ENCODE measurements at regions not wholly inside any gene's neighbourhood (a gene's known extent, or its start where the extent isn't known, plus 50 kb on each side); places are given as distances from the start of the nearest gene placed in this dataset.
"Not testable (repeated sequence)": the region's sequence is repeated elsewhere in the genome, so short reads cannot be mapped to it uniquely, and the experiment has no call there.

DNA sequence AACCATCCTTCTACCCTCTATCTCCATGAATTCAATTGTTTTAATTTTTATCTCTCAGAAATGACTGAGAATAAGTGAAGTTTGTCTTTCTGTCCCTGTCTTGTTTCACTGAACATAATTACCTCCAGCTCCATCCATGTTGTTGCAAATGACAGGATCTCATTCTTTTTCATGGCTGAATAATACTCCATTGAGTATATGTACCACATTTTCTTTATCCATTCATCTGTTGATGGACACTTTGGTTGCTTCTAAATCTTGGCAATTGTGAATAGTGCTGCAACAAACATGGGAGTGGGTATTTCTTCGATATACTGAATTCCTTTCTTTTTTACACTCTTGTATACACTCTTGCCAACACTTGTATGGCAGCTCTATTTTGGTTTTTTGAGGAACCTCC is 72.8 kb upstream of the COX20 start:
- no peak for DNase-seq (ENCODE audit: insufficient read length, low spot score, missing footprints)
- H3K4me2 ChIP-seq (ENCODE audit: insufficient read depth, low read length), result no peak overlapping the region
- H2AFZ ChIP-seq (ENCODE audit: low read length), result no peak overlapping the region
- peaks cover 3% of the 10 kb centered on the region for H3K4me1 ChIP-seq (ENCODE audit: insufficient read depth, low read length)
- no peaks in the 10 kb centered on the region for H3K27me3 ChIP-seq (ENCODE audit: insufficient read depth, low read length)
- no peak for TF ChIP-seq CTCF (IDR thresholded peaks at IDR 0.05; ENCODE audit: extremely low read depth, low read depth, low read length)
- H3K79me2 ChIP-seq (ENCODE audit: insufficient read depth, low read length), result no peaks in the 10 kb centered on the region
- H4K20me1 ChIP-seq (ENCODE audit: insufficient read depth, low read length), result no peaks in the 10 kb centered on the region
- H3K36me3 ChIP-seq (ENCODE audit: insufficient read depth, low read length), result no peaks in the 10 kb centered on the region
- H3K9me3 ChIP-seq (ENCODE audit: low read depth, low read length), result no peaks in the 10 kb centered on the region
- H3K4me3 ChIP-seq (ENCODE audit: insufficient read depth, low read length), result no peak overlapping the region
- no peak overlapping the region for H3K27ac ChIP-seq (ENCODE audit: low read depth, low read length)

DNA sequence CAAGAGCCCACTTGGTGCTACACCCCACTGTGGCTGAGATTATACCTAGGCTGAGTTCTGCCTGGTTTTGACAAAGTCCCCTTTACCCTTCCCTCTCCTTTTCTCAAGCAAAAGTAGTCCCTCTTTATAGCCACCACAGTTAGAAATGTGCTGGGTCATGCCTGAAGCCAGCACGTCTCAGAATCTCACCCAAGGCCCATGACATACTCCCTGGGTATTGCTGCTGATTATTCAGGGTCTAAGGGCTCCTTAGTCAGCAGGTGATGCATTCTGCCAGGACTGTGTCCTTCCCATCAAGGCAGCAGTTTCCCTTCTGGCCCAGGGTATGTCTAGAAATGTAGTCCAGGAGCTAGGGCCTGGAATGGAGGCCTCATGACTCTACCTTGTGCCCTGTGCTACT is 67.3 kb upstream of the COX20 start:
- Histone ChIP-seq H3K36me3 (ENCODE audit: insufficient read depth, low read length) (no peaks in the 10 kb centered on the region), H3K79me2 (ENCODE audit: insufficient read depth, low read length) (no peaks in the 10 kb centered on the region), H3K4me3 (ENCODE audit: insufficient read depth, low read length) (no peak overlapping the region), H3K4me1 (ENCODE audit: insufficient read depth, low read length) (no peaks in the 10 kb centered on the region), H3K9me3 (ENCODE audit: low read depth, low read length) (no peaks in the 10 kb centered on the region), H4K20me1 (ENCODE audit: insufficient read depth, low read length) (no peaks in the 10 kb centered on the region), H3K27me3 (ENCODE audit: insufficient read depth, low read length) (no peaks in the 10 kb centered on the region), H2AFZ (ENCODE audit: low read length) (peak overlapping the region; percentile 27), H3K4me2 (ENCODE audit: insufficient read depth, low read length) (no peak overlapping the region), H3K27ac (ENCODE audit: low read depth, low read length) (no peak overlapping the region)
- TF ChIP-seq CTCF (IDR thresholded peaks at IDR 0.05; ENCODE audit: extremely low read depth, low read depth, low read length), result no peak
- no peak for DNase-seq (ENCODE audit: insufficient read length, low spot score, missing footprints)

DNA sequence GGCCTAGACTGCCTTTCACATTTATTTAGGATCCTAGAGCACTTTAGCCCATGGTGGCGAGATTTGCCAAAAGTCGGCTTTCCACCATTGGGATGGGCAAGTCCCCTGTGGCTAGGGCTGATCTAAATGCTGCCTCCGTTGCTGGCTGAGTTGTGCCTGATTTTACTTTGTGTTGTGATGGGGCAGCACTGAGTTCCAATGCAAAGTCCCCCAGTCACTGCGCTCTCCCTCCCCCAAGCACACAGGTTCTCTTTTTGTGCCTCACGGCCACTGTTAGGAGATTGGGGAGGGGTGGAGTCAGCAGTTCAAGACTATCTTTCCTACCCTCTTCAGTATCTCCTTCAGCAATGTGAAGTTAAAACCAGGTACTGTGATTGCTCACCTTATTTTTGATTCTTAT is 66.7 kb upstream of the COX20 start:
- Histone ChIP-seq H4K20me1 (ENCODE audit: insufficient read depth, low read length) (no peaks in the 10 kb centered on the region), H3K36me3 (ENCODE audit: insufficient read depth, low read length) (no peaks in the 10 kb centered on the region), H3K27ac (ENCODE audit: low read depth, low read length) (no peak overlapping the region), H3K4me3 (ENCODE audit: insufficient read depth, low read length) (no peak overlapping the region), H3K4me1 (ENCODE audit: insufficient read depth, low read length) (no peaks in the 10 kb centered on the region), H3K27me3 (ENCODE audit: insufficient read depth, low read length) (no peaks in the 10 kb centered on the region), H3K9me3 (ENCODE audit: low read depth, low read length) (no peaks in the 10 kb centered on the region), H3K79me2 (ENCODE audit: insufficient read depth, low read length) (no peaks in the 10 kb centered on the region), H3K4me2 (ENCODE audit: insufficient read depth, low read length) (no peak overlapping the region), H2AFZ (ENCODE audit: low read length) (no peak overlapping the region)
- no peak for DNase-seq (ENCODE audit: insufficient read length, low spot score, missing footprints)
- no peak for TF ChIP-seq CTCF (IDR thresholded peaks at IDR 0.05; ENCODE audit: extremely low read depth, low read depth, low read length)

- not testable (repeated sequence) for DNase-seq (ENCODE audit: insufficient read length, low spot score, missing footprints); H3K27ac ChIP-seq (ENCODE audit: low read depth, low read length); H3K4me2 ChIP-seq (ENCODE audit: insufficient read depth, low read length); H3K4me3 ChIP-seq (ENCODE audit: insufficient read depth, low read length); H3K27me3 ChIP-seq (ENCODE audit: insufficient read depth, low read length); H3K9me3 ChIP-seq (ENCODE audit: low read depth, low read length); H3K79me2 ChIP-seq (ENCODE audit: insufficient read depth, low read length); H3K36me3 ChIP-seq (ENCODE audit: insufficient read depth, low read length); H3K4me1 ChIP-seq (ENCODE audit: insufficient read depth, low read length); H4K20me1 ChIP-seq (ENCODE audit: insufficient read depth, low read length); H2AFZ ChIP-seq (ENCODE audit: low read length)
Observed at GRCh38 chr1:244770556-244770955, 64.9 kb upstream of the COX20 start.

DNA sequence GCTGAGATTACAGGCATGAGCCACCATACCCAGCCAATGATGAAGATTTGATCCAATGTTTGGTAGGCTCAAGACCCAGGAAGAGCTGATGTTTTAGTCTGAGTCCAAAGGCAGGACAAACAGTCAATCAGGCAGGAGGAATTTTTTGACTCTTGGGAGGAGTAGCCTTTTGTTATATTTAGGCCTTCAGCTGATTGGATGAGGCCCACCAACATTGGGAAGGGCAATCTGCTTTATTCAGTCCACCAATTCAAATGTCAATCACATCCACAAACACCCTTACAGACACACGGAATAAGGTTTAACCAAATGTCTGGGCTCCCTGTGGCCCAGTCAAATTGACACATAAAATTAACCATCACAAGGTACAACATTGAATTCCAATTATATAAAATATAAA is 61.9 kb upstream of the COX20 start:
- no peak for DNase-seq (ENCODE audit: insufficient read length, low spot score, missing footprints)
- no peaks in the 10 kb centered on the region for H3K27me3 ChIP-seq (ENCODE audit: insufficient read depth, low read length)
- no peaks in the 10 kb centered on the region for H3K36me3 ChIP-seq (ENCODE audit: insufficient read depth, low read length)
- no peak overlapping the region for H2AFZ ChIP-seq (ENCODE audit: low read length)
- no peaks in the 10 kb centered on the region for H4K20me1 ChIP-seq (ENCODE audit: insufficient read depth, low read length)
- no peaks in the 10 kb centered on the region for H3K9me3 ChIP-seq (ENCODE audit: low read depth, low read length)
- H3K4me3 ChIP-seq (ENCODE audit: insufficient read depth, low read length), result no peak overlapping the region
- no peak overlapping the region for H3K27ac ChIP-seq (ENCODE audit: low read depth, low read length)
- H3K4me2 ChIP-seq (ENCODE audit: insufficient read depth, low read length), result no peak overlapping the region
- no peaks in the 10 kb centered on the region for H3K79me2 ChIP-seq (ENCODE audit: insufficient read depth, low read length)
- TF ChIP-seq CTCF (IDR thresholded peaks at IDR 0.05; ENCODE audit: extremely low read depth, low read depth, low read length), result no peak
- H3K4me1 ChIP-seq (ENCODE audit: insufficient read depth, low read length), result peaks cover 3% of the 10 kb centered on the region

DNA sequence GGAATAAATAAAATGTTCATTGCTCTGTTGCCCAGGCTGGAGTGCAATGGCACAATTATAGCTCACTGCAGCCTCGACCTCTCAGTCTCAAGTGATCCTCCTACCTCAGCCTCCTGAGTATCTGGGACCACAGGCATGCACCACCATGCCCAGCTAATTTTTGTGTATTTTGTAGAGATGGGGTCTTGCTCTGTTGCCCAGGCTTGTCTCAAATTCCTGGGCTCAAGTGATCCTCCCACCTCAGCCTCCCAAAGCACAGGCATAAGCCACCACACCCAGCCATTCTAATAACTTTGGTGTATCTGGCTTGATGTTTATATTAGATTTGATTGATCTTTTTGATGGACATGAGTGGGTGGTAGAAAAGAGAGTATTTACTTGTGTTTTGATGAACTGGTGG is 58.7 kb upstream of the COX20 start:
- H3K27me3 ChIP-seq (ENCODE audit: insufficient read depth, low read length); H3K4me3 ChIP-seq (ENCODE audit: insufficient read depth, low read length); H2AFZ ChIP-seq (ENCODE audit: low read length); H4K20me1 ChIP-seq (ENCODE audit: insufficient read depth, low read length); H3K9me3 ChIP-seq (ENCODE audit: low read depth, low read length); H3K79me2 ChIP-seq (ENCODE audit: insufficient read depth, low read length); H3K27ac ChIP-seq (ENCODE audit: low read depth, low read length); DNase-seq (ENCODE audit: insufficient read length, low spot score, missing footprints); H3K36me3 ChIP-seq (ENCODE audit: insufficient read depth, low read length); H3K4me2 ChIP-seq (ENCODE audit: insufficient read depth, low read length): not testable (repeated sequence)
- peaks cover 14% of the 10 kb centered on the region for H3K4me1 ChIP-seq (ENCODE audit: insufficient read depth, low read length)
